ENCODE measurements at regions not wholly inside any gene's neighbourhood (a gene's known extent, or its start where the extent isn't known, plus 50 kb on each side); places are given as distances from the start of the nearest gene placed in this dataset.

GRCh38 chr3:78410077-78410476 is 1357.7 kb downstream of the ROBO1 start:
- DNase-seq (ENCODE audit: low read depth, low spot score) = no peak
- no peak for TF ChIP-seq CTCF (IDR thresholded peaks at IDR 0.05; ENCODE audit: low read depth, low read length)
- in situ Hi-C loops (cut with HindIII; ENCODE audit: low sequenced_read_pairs) = no loop called here
- no peak overlapping the region for H3K4me3 ChIP-seq (ENCODE audit: low read depth, low read length)

GRCh38 chr3:78414261-78414660 is 1353.5 kb downstream of the ROBO1 start:
- no peak for DNase-seq (ENCODE audit: low read depth, low spot score)
- no peak for TF ChIP-seq CTCF (IDR thresholded peaks at IDR 0.05; ENCODE audit: low read depth, low read length)
- no peak overlapping the region for H3K4me3 ChIP-seq (ENCODE audit: low read depth, low read length)
- in situ Hi-C loops (cut with HindIII; ENCODE audit: low sequenced_read_pairs) = no loop called here

GRCh38 chr3:78420611-78421010 is 1347.2 kb downstream of the ROBO1 start:
- no peak for TF ChIP-seq CTCF (IDR thresholded peaks at IDR 0.05; ENCODE audit: low read depth, low read length)
- in situ Hi-C loops (cut with HindIII; ENCODE audit: low sequenced_read_pairs) = no loop called here
- H3K4me3 ChIP-seq (ENCODE audit: low read depth, low read length) = no peak overlapping the region
- no peak for DNase-seq (ENCODE audit: low read depth, low spot score)

GRCh38 chr3:78421247-78421966 is 1346.4 kb downstream of the ROBO1 start:
- TF ChIP-seq CTCF (IDR thresholded peaks at IDR 0.05; ENCODE audit: low read depth, low read length) = no peak
- no peak overlapping the region for H3K4me3 ChIP-seq (ENCODE audit: low read depth, low read length)
- DNase-seq (ENCODE audit: low read depth, low spot score) = no peak
- in situ Hi-C loops (cut with HindIII; ENCODE audit: low sequenced_read_pairs) = no loop called here

GRCh38 chr3:78424656-78425055 is 1343.1 kb downstream of the ROBO1 start:
- no peak overlapping the region for H3K4me3 ChIP-seq (ENCODE audit: low read depth, low read length)
- no peak for TF ChIP-seq CTCF (IDR thresholded peaks at IDR 0.05; ENCODE audit: low read depth, low read length)
- in situ Hi-C loops (cut with HindIII; ENCODE audit: low sequenced_read_pairs) = no loop called here
- DNase-seq (ENCODE audit: low read depth, low spot score) = no peak

GRCh38 chr3:78426454-78426853 is 1341.3 kb downstream of the ROBO1 start:
- no peak for DNase-seq (ENCODE audit: low read depth, low spot score)
- H3K4me3 ChIP-seq (ENCODE audit: low read depth, low read length) = no peak overlapping the region
- TF ChIP-seq CTCF (IDR thresholded peaks at IDR 0.05; ENCODE audit: low read depth, low read length) = no peak
- in situ Hi-C loops (cut with HindIII; ENCODE audit: low sequenced_read_pairs) = no loop called here
